ENCODE measurements at regions not wholly inside any gene's neighbourhood (a gene's known extent, or its start where the extent isn't known, plus 50 kb on each side); places are given as distances from the start of the nearest gene placed in this dataset.

GRCh38 chr5:109917966-109918365 lies 228.2 kb downstream of the MAN2A1 start:
- Histone ChIP-seq H3K23me2 (ENCODE audit: low read depth, low read length) (no peaks in the 10 kb centered on the region), H4K5ac (ENCODE audit: insufficient read length, low read depth, low read length) (no peak overlapping the region), H4K20me1 (replicated peaks in 1 of 2; ENCODE audit: control insufficient read depth in 1 of 2, insufficient read depth in 2 of 2, low read length in 2 of 2) (no peaks in the 10 kb centered on the region), H2BK15ac (ENCODE audit: low read length) (no peak overlapping the region), H3K14ac (ENCODE audit: insufficient read length) (no peak overlapping the region), H3K27ac (ENCODE audit: low read depth, low read length) (no peak overlapping the region), H3K27me3 (replicated peaks in 1 of 4; ENCODE audit: control insufficient read depth in 3 of 4, extremely low read depth in 1 of 4, insufficient read depth in 3 of 4, low read length in 3 of 4) (no peaks in the 10 kb centered on the region), H4K8ac (ENCODE audit: extremely low read depth, insufficient read depth, low read length) (no peak overlapping the region), H2AK5ac (ENCODE audit: low read depth, low read length) (no peak overlapping the region), H3K79me1 (ENCODE audit: low read depth, low read length) (no peaks in the 10 kb centered on the region), H3K23ac (ENCODE audit: insufficient read length) (no peak overlapping the region), H3K18ac (ENCODE audit: extremely low read depth, low read length) (no peak overlapping the region), H3K9me3 (ENCODE audit: insufficient read depth in 2 of 2, low read depth in 1 of 2, low read length in 1 of 2) (no peaks in the 10 kb centered on the region), H3K36me3 (ENCODE audit: control insufficient read depth in 2 of 4, insufficient read depth in 4 of 4, low read length in 3 of 4) (no peaks in the 10 kb centered on the region), H3K56ac (replicated peaks; ENCODE audit: insufficient read length, low read depth, low read length) (no peak overlapping the region), H2BK12ac (ENCODE audit: low read depth, low read length) (no peak overlapping the region), H3K4me3 (ENCODE audit: extremely low read depth in 1 of 4, insufficient read depth in 2 of 4, low read depth in 3 of 4, low read length in 4 of 4) (no peak overlapping the region), H4K91ac (replicated peaks; ENCODE audit: insufficient read length, low read length) (no peak overlapping the region), H3K9ac (replicated peaks in 1 of 4; ENCODE audit: extremely low read depth in 1 of 4, low read depth in 3 of 4, low read length in 3 of 4) (no peak overlapping the region), H2BK5ac (ENCODE audit: low read depth, low read length) (no peak overlapping the region), H2AFZ (ENCODE audit: low read length) (no peak overlapping the region), H2BK120ac (replicated peaks; ENCODE audit: low read depth, low read length) (no peak overlapping the region), H2BK20ac (ENCODE audit: low read length) (no peak overlapping the region), H3K4ac (replicated peaks; ENCODE audit: insufficient read length, low read depth, low read length) (no peak overlapping the region), H3K4me2 (ENCODE audit: insufficient read depth in 1 of 2, low read depth in 2 of 2, low read length in 2 of 2) (no peak overlapping the region), H3K79me2 (ENCODE audit: control insufficient read depth in 1 of 2, insufficient read depth in 2 of 2, low read length in 2 of 2) (no peaks in the 10 kb centered on the region), H3K4me1 (replicated peaks in 1 of 4; ENCODE audit: control insufficient read depth in 3 of 4, insufficient read depth in 4 of 4, low read length in 3 of 4) (no peaks in the 10 kb centered on the region)
- CTCF ChIA-PET (ENCODE audit: partially characterized antibody) = no interaction called here
- WGBS, 2 experiments (ENCODE audit: extremely low coverage in 1 of 2, insufficient coverage in 1 of 2, insufficient read length in 1 of 2, insufficient replicate concordance in 2 of 2, low coverage in 1 of 2, low lambda C conversion rate in 2 of 2, missing lambda C conversion rate in 1 of 2) = 90% methylated on average over 4 of the region's 4 CpGs; no CpG with 5 or more reads in 1 of the 2 experiments
- TF ChIP-seq ATF3 (IDR thresholded peaks at IDR 0.05; ENCODE audit: insufficient read depth, low read depth, low read length) (no peak), POLR2A (IDR thresholded peaks at IDR 0.05; ENCODE audit: control extremely low read depth in 1 of 2, low read depth in 2 of 2, low read length in 2 of 2) (no peak), POU5F1 (IDR thresholded peaks at IDR 0.05; ENCODE audit: low read depth, low read length) (no peak), PHF8 (conservative IDR thresholded peaks at IDR 0.05; ENCODE audit: low read depth, low read length) (no peak), JUN (IDR thresholded peaks at IDR 0.05; ENCODE audit: low read depth, low read length) (no peak), MAX (IDR thresholded peaks at IDR 0.05) (no peak), KDM5A (IDR thresholded peaks at IDR 0.05; ENCODE audit: low read length) (no peak), KDM1A (IDR thresholded peaks at IDR 0.05; ENCODE audit: borderline replicate concordance, low read length) (no peak), CREB1 (IDR thresholded peaks at IDR 0.05) (no peak), ZNF274 (IDR thresholded peaks at IDR 0.05; ENCODE audit: borderline replicate concordance, extremely low read depth, low read length) (no peak), NANOG (IDR thresholded peaks at IDR 0.05; ENCODE audit: insufficient read depth, low read depth, low read length, poor library complexity, severe bottlenecking) (no peak), MAFK (IDR thresholded peaks at IDR 0.05; ENCODE audit: low read depth, low read length) (no peak), SUZ12 (IDR thresholded peaks at IDR 0.05; ENCODE audit: low read length) (no peak)
- POLR2A ChIA-PET (ENCODE audit: partially characterized antibody) = no interaction called here
- no peak for FAIRE-seq
- DNase-seq (ENCODE audit: low read depth in 1 of 2, low spot score in 2 of 2) = no peak
